Activated T-cell treated with anti-CD3 and anti-CD28 coated beads, Interleukin-2, amount 50 U/mL, for 24 hours (primary cell): ENCODE measurements at regions not wholly inside any gene's neighbourhood (a gene's known extent, or its start where the extent isn't known, plus 50 kb on each side); places are given as distances from the start of the nearest gene placed in this dataset.

ENCODE experiments used
- DNase-seq: peaks from one replicate; pipeline ENCODE4 v3.0.0-alpha.2; 2020
- H3K27ac Mint-ChIP-seq: 2 replicates; pipeline ENCODE4 v1.8.0; 2020; ENCODE audit warnings: mild to moderate bottlenecking, mixed read lengths
- H3K27me3 Mint-ChIP-seq: 2 replicates; pipeline ENCODE4 v1.8.0; 2020; ENCODE audit warnings: mixed read lengths
- H3K36me3 Mint-ChIP-seq: 2 replicates; pipeline ENCODE4 v1.8.0; 2020; ENCODE audit warnings: low read depth, mixed read lengths
- H3K4me1 Mint-ChIP-seq: 2 replicates; pipeline ENCODE4 v1.8.0; 2020; ENCODE audit warnings: low read depth, mixed read lengths
- H3K4me3 Mint-ChIP-seq: 2 replicates; pipeline ENCODE4 v1.8.0; 2020; ENCODE audit warnings: mild to moderate bottlenecking, moderate library complexity, mixed read lengths
- H3K9me3 Mint-ChIP-seq: 2 replicates; pipeline ENCODE4 v1.8.0; 2020; ENCODE audit warnings: mixed read lengths

DNA sequence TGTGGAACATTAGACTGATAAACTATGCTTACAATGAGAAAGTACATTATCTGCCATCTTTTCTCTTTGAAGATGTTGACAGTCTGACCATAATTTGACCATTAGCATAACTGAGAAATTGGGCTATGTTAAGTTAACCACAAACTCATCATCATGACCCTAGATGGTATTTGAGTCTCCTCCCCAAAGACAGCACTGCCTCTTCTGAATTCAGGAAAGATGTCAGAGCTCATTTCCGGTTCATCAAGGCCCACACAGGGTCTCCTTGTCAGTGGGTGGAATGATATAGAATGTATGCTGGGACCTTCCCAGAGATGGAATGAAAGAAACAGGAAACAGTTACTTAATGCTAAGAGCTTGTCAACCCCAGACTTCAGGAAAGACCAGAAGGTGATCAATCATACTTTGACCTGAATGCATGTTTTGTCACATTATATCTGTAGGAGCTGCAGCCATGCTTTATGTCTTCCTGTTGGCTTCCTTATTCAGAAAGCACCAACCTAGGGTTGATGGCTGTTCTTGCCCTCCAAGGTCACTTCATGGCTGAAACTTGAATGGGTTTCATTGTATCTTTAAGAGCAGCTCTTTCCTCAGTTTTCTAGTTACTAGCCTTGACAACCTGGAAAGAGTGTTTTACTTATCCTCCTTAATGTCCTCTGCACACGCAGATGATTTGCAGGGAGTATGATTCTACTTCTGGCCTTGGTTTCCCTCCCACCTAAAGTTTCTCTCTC is 99.1 kb upstream of the NEUROD1 start:
- no peak for DNase-seq
- Mint-ChIP-seq H3K4me1 (peaks cover 6% of the 10 kb centered on the region), H3K4me3 (no peak overlapping the region), H3K27ac (no peak overlapping the region), H3K36me3 (no peaks in the 10 kb centered on the region), H3K9me3 (no peaks in the 10 kb centered on the region), H3K27me3 (peaks cover 5% of the 10 kb centered on the region)

DNA sequence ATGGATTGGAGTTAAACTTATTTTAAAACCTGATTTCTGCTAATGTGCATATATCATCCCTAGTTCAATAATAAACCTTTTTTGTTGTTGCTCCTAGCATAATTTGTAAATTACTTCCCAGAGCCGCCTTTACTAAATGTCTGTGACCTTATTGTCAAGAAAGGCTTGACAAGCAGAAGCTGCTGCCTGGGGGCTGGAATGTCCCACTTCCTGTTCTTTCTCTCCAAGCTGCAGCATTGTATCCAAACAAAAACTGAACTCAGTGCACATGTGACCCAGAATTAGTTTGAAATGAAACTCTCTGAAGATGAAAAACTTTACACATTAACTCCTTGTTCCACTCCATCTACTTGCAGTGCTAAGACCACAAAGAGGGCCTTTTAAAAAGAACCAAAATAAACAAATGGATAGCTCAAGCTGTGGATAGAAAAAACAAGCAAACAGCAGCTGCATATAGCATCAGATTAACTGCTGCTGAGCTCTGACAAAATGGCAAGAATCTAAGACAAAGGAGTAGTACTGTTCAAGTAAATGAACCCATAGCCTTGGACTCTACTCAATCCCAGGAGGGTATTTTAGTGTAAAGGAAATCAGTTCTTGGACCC is 99.8 kb upstream of the NEUROD1 start:
- Mint-ChIP-seq H3K4me1 (peaks cover 5% of the 10 kb centered on the region), H3K27me3 (peaks cover 3% of the 10 kb centered on the region), H3K36me3 (no peaks in the 10 kb centered on the region), H3K9me3 (no peaks in the 10 kb centered on the region), H3K27ac (no peak overlapping the region), H3K4me3 (no peak overlapping the region)
- DNase-seq: no peak

- DNase-seq: no peak
- Mint-ChIP-seq H3K27ac (no peak overlapping the region), H3K9me3 (no peaks in the 10 kb centered on the region), H3K36me3 (no peaks in the 10 kb centered on the region), H3K4me1 (peaks cover 5% of the 10 kb centered on the region), H3K4me3 (no peak overlapping the region), H3K27me3 (peaks cover 3% of the 10 kb centered on the region)
Observed at GRCh38 chr2:181780657-181781056, 100.3 kb upstream of the NEUROD1 start.

- Mint-ChIP-seq H3K4me1 (peaks cover 5% of the 10 kb centered on the region), H3K27ac (no peak overlapping the region), H3K9me3 (no peaks in the 10 kb centered on the region), H3K27me3 (peaks cover 3% of the 10 kb centered on the region), H3K4me3 (no peak overlapping the region), H3K36me3 (no peaks in the 10 kb centered on the region)
- DNase-seq: no peak
Observed at GRCh38 chr2:181781078-181781786, 100.9 kb upstream of the NEUROD1 start.

DNA sequence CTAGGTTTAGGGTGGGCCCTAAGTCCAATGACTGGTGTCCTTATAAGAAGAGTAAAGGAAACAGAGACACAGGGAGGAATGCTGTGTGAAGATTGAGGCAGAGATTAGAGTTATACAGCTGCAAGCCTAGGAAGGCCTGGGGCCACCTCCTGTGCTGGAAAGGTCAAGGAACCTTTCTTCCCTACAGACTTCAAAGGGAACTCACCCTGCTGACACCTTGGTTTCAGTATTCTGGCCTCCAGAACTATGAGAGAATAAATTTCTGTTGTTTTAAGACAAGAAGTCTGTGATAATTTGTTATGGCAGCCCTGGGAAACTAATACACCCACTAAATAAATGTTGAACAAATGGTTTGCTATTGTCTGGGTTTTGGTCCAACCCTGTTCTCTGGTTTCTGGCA is 102.3 kb upstream of the NEUROD1 start:
- H3K4me3 Mint-ChIP-seq: no peak overlapping the region
- no peak overlapping the region for H3K27ac Mint-ChIP-seq
- H3K4me1 Mint-ChIP-seq: peaks cover 5% of the 10 kb centered on the region
- no peaks in the 10 kb centered on the region for H3K9me3 Mint-ChIP-seq
- H3K36me3 Mint-ChIP-seq: no peaks in the 10 kb centered on the region
- peaks cover 6% of the 10 kb centered on the region for H3K27me3 Mint-ChIP-seq
- no peak for DNase-seq

DNA sequence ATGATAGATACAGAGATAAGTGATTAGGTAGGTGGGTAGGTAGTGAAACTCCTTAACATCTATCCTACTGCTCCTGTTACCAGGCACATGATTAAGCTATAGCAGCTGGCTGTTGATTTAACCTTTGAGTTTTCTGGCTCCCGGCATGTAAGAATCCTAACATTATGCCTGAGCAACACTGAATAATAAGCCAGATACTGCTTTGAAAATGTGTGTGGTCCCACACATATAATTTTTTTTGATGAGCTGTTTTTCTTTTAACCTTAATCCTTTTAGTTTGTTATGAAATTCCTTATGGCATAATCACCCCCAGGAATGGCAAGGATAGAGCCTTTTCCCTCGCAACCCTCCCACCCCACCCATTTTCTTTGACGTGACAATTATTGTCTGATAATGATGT is 104.2 kb upstream of the NEUROD1 start:
- peaks cover under 1% of the 10 kb centered on the region for H3K4me1 Mint-ChIP-seq
- no peak overlapping the region for H3K27ac Mint-ChIP-seq
- H3K4me3 Mint-ChIP-seq: no peak overlapping the region
- no peak for DNase-seq
- peaks cover 9% of the 10 kb centered on the region for H3K27me3 Mint-ChIP-seq
- H3K36me3 Mint-ChIP-seq: no peaks in the 10 kb centered on the region
- no peaks in the 10 kb centered on the region for H3K9me3 Mint-ChIP-seq

- Mint-ChIP-seq H3K4me3 (no peak overlapping the region), H3K27me3 (peaks cover 12% of the 10 kb centered on the region), H3K9me3 (no peaks in the 10 kb centered on the region), H3K36me3 (no peaks in the 10 kb centered on the region), H3K27ac (no peak overlapping the region), H3K4me1 (peaks cover 13% of the 10 kb centered on the region)
- no peak for DNase-seq
Observed at GRCh38 chr2:181785691-181786344, 105.5 kb upstream of the NEUROD1 start.

DNA sequence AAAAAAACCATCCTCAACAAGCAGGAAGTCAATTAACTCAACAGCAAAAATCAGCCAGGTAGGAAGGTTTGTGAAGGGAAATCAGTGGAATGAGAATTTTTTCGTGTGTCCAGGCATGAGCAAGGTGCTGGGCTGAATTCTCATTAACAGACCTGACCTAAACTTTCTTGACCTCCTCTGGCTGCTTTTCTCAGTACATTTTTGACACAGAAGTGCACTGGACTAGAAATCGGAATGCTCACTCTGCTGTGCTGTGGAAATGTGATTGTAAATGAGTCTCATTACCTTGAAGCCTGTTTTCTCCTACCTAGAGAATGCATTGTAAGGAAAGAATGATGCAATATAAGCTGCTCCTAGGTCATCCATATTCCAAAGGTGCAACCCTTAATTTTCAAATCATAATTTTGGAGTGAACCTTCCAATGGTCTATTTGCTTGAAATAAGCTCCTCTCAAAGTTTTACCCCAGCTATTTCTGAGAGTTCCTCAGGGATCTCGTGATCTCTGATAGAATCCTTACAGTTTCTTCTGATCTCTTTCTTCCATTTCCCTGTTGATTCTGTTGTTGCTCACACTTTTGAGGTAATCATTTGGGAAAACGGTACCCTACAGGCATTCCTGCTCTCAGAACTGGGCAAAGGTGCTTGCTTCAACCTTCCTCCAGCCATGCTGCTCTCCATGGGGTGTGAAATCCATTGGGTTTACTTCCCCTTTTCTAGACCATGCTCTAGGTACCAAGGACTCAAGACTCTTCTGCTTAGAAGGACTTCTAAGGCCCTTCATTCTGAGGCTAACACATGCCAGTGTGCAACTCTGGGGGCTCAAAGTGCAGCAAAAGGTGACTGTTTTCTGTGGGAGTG is 104.9 kb upstream of the ITPRID2 start:
- peaks cover 9% of the 10 kb centered on the region for H3K27me3 Mint-ChIP-seq
- peaks cover 21% of the 10 kb centered on the region for H3K4me1 Mint-ChIP-seq
- no peak overlapping the region for H3K4me3 Mint-ChIP-seq
- no peaks in the 10 kb centered on the region for H3K36me3 Mint-ChIP-seq
- no peaks in the 10 kb centered on the region for H3K9me3 Mint-ChIP-seq
- no peak overlapping the region for H3K27ac Mint-ChIP-seq
- no peak for DNase-seq

DNA sequence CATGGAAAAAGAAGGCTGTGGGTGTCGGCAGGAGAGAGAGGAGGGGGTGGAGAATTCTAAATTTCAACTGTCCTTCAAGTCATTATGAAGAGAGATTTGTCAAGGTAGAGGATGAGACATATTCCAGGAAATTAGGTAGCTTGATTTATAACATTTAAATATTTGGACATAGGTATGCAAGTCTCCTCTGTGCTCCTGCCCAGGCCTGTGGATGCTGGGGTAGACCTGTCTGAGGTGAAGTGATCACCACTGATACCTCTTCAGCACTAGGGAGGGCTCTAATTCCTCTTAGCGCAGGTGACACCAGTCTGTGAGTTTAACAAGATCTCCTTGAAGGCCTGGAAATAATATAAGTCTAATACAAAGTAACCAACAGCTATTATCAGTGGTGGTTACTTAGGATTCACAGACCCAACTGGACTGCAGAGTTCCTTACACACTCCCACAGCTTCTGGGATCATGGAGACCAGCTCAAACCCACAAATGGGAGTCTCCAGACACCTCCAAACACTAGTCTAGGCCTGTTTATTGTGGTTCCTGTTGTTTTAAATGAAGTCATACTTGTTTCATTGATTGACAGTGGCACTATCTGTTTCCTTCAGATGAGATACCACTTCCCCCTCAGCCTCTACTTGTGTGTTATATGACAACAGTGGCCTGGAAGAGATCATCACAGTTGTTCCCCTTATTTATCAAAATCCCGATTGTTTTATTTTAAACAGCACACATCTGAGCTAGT is 104.1 kb upstream of the ITPRID2 start:
- Mint-ChIP-seq H3K9me3 (no peaks in the 10 kb centered on the region), H3K36me3 (no peaks in the 10 kb centered on the region), H3K4me1 (peaks cover 26% of the 10 kb centered on the region), H3K27me3 (peaks cover 9% of the 10 kb centered on the region), H3K4me3 (no peak overlapping the region), H3K27ac (no peak overlapping the region)
- no peak for DNase-seq

- H3K36me3 Mint-ChIP-seq: no peaks in the 10 kb centered on the region
- H3K27ac Mint-ChIP-seq: no peak overlapping the region
- H3K9me3 Mint-ChIP-seq: peaks cover 4% of the 10 kb centered on the region
- peaks cover 26% of the 10 kb centered on the region for H3K4me1 Mint-ChIP-seq
- no peak overlapping the region for H3K4me3 Mint-ChIP-seq
- no peak for DNase-seq
- peaks cover 9% of the 10 kb centered on the region for H3K27me3 Mint-ChIP-seq
Observed at GRCh38 chr2:181788897-181789555, 102.5 kb upstream of the ITPRID2 start.

- Mint-ChIP-seq H3K27me3 (peaks cover 9% of the 10 kb centered on the region), H3K4me3 (no peak overlapping the region), H3K4me1 (peaks cover 26% of the 10 kb centered on the region), H3K27ac (peak overlapping the region; percentile 19), H3K9me3 (peaks cover 4% of the 10 kb centered on the region), H3K36me3 (no peaks in the 10 kb centered on the region)
- no peak for DNase-seq
Observed at GRCh38 chr2:181789827-181790448, 101.6 kb upstream of the ITPRID2 start.

- peak overlapping the region; percentile 34 for H3K4me3 Mint-ChIP-seq
- H3K27ac Mint-ChIP-seq: peak overlapping the region; percentile 92
- H3K9me3 Mint-ChIP-seq: peaks cover 4% of the 10 kb centered on the region
- DNase-seq: no peak
- peaks cover 9% of the 10 kb centered on the region for H3K27me3 Mint-ChIP-seq
- no peaks in the 10 kb centered on the region for H3K36me3 Mint-ChIP-seq
- peaks cover 26% of the 10 kb centered on the region for H3K4me1 Mint-ChIP-seq
Observed at GRCh38 chr2:181790716-181791649, 100.5 kb upstream of the ITPRID2 start.
